Cardiac muscle cell (in vitro differentiated cells and primary cell): ENCODE measurements at regions not wholly inside any gene's neighbourhood (a gene's known extent, or its start where the extent isn't known, plus 50 kb on each side); places are given as distances from the start of the nearest gene placed in this dataset.
"Not testable (repeated sequence)": the region's sequence is repeated elsewhere in the genome, so short reads cannot be mapped to it uniquely, and the experiment has no call there.

Source experiments
- DNase-seq, 2 donors: peaks; one replicate each; pipeline versions ENCODE4 v3.0.0 to v3.0.0-alpha.2; 2010 to 2017; ENCODE audit warnings: low read depth in 1 of 2, low spot score in 1 of 2
- H3K27ac ChIP-seq: fragments of 200-600 bp; sonication (generic); 2 replicates; pipeline ENCODE4 v1.5.1; 2016
- H3K27me3 ChIP-seq: fragments of 200-600 bp; sonication (generic); 2 replicates; pipeline ENCODE4 v1.6.0; 2016; ENCODE audit warnings: control low read depth
- H3K36me3 ChIP-seq: fragments of 200-600 bp; sonication (generic); 2 replicates; pipeline ENCODE4 v1.5.1; 2016; ENCODE audit warnings: control low read depth
- H3K4me1 ChIP-seq: fragments of 200-600 bp; sonication (generic); 2 replicates; pipeline ENCODE4 v1.8.1; 2017; ENCODE audit warnings: low read depth, mild to moderate bottlenecking, mixed run types
- H3K4me3 ChIP-seq: fragments of 200-600 bp; sonication (generic); 2 replicates; pipeline ENCODE4 v1.5.1; 2016; ENCODE audit warnings: mild to moderate bottlenecking
- H3K9me3 ChIP-seq: fragments of 200-600 bp; sonication (generic); 2 replicates; pipeline ENCODE4 v1.5.1; 2017; ENCODE audit warnings: low read depth, mild to moderate bottlenecking, control low read depth
- TF ChIP-seq, protein P1 (sequence below): IDR thresholded peaks from 2 replicates; pipeline ENCODE4 v1.5.1; 2012; ENCODE audit warnings: low read depth, mild to moderate bottlenecking, low read length

DNA sequence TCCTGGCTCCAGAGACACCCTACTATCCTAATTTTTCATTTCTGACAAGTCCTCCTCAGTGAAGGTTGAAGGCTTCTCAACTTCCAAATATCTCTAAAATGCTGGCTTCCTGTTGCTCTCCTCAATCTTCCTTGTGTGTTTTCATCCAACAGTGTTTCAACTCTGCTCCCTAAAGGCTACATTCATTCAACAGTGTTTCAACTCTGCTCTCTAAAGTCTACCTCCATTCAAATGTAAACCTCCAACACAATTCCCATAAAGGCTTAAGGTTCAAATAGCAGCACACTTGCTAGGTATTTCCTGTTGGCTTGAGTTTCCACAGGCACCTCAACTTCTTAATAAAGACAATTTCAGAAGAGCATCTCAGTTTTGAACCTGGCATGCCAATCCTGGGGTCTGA is 164.8 kb downstream of the HINT1 start:
- H3K4me3 ChIP-seq, result no peak overlapping the region
- TF ChIP-seq, protein P1, sequence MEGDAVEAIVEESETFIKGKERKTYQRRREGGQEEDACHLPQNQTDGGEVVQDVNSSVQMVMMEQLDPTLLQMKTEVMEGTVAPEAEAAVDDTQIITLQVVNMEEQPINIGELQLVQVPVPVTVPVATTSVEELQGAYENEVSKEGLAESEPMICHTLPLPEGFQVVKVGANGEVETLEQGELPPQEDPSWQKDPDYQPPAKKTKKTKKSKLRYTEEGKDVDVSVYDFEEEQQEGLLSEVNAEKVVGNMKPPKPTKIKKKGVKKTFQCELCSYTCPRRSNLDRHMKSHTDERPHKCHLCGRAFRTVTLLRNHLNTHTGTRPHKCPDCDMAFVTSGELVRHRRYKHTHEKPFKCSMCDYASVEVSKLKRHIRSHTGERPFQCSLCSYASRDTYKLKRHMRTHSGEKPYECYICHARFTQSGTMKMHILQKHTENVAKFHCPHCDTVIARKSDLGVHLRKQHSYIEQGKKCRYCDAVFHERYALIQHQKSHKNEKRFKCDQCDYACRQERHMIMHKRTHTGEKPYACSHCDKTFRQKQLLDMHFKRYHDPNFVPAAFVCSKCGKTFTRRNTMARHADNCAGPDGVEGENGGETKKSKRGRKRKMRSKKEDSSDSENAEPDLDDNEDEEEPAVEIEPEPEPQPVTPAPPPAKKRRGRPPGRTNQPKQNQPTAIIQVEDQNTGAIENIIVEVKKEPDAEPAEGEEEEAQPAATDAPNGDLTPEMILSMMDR, result no peak
- no peaks in the 10 kb centered on the region for H3K9me3 ChIP-seq
- DNase-seq, result no peak
- no peaks in the 10 kb centered on the region for H3K36me3 ChIP-seq
- H3K27me3 ChIP-seq, result no peaks in the 10 kb centered on the region
- no peaks in the 10 kb centered on the region for H3K4me1 ChIP-seq
- no peak overlapping the region for H3K27ac ChIP-seq

DNA sequence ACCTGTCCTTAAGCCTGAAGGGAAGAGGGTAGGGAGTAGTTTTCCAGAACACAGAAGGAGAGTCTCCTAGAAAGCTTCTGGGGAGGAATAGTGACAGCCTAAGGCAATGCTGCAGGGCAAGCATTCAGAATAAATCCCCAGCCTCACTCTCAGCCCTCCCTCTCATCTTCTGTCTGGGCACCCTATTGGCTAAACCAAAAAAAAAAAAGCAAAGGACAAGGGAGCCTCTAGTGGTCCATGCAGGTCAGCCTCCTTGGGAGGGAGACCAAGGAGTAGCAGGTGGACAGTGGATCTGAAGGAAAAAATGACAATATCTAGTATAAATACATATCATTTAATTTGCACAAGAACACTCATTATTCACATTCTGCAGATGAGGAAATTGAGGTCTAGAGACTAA is 168.3 kb downstream of the HINT1 start:
- not testable (repeated sequence) for H3K9me3 ChIP-seq, H3K27ac ChIP-seq, H3K4me3 ChIP-seq, H3K36me3 ChIP-seq, H3K27me3 ChIP-seq, DNase-seq, H3K4me1 ChIP-seq

DNA sequence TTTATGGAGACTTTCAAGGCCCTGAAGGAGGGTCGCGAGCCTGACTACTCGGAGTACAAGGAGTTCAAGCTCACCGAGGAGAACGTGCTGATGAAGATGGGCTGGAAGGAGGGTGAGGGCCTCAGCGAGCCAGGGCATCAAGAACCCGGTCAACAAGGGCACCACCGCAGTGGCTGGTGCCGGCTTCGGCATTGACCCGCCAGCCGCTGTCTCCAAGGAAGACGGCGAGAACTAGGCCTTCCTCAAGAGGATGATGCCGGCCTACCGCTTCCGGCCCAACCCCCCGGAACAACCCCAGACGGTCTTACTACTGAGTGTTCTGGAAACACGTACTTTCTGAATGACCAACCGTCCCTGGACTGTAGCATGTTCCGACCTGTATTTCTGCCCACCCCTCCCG is 169.2 kb downstream of the HINT1 start:
- no peak for DNase-seq
- no peak overlapping the region for H3K4me3 ChIP-seq
- H3K36me3 ChIP-seq, result no peaks in the 10 kb centered on the region
- TF ChIP-seq, protein P1, result no peak
- no peaks in the 10 kb centered on the region for H3K9me3 ChIP-seq
- no peak overlapping the region for H3K27ac ChIP-seq
- H3K27me3 ChIP-seq, result no peaks in the 10 kb centered on the region
- H3K4me1 ChIP-seq, result no peaks in the 10 kb centered on the region

GRCh38 chr5:130995254-130995515 is 169.9 kb downstream of the HINT1 start:
- H3K9me3 ChIP-seq, result no peaks in the 10 kb centered on the region
- no peaks in the 10 kb centered on the region for H3K27me3 ChIP-seq
- H3K27ac ChIP-seq, result no peak overlapping the region
- DNase-seq, result no peak
- H3K36me3 ChIP-seq, result no peaks in the 10 kb centered on the region
- TF ChIP-seq, protein P1, result no peak
- H3K4me1 ChIP-seq, result no peaks in the 10 kb centered on the region
- no peak overlapping the region for H3K4me3 ChIP-seq

DNA sequence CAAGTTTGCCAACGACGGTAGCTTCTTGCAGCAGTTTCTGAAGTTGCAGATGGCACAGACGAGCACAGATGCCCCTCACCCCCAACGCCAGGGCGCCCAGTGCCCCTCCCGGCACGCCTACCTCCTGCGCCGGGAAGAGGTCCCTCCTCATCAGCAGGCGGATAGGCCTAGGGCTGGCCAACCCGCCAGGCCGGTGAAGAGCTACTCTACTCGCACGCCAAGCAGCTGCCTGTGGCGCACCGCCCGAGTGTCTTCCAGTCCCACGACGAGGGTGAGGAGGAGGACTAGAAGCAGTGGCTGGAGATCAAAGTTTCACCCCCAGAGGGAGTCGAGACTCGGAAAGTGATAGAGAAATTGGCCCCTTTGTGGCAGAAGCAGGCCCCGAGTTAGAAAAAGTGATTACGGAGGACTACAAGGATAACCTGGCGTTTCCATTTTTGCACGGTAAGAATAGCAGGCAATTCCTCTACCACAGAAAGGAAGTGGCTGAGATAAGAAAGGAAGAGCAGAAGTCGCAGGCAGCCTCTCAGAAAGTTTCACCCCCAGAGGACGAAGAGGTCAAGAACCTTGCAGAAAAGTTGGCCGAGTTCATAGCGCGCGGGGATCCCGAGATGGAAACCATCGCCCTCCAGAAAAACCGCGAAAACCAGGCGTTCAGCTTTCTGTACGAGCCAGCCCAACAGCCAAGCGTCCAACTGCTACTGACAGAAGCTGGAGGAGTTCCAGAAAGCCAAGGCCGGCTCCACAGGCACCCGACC is 170.4 kb downstream of the HINT1 start:
- Histone ChIP-seq H3K4me1 (no peaks in the 10 kb centered on the region), H3K27ac (no peak overlapping the region), H3K36me3 (no peaks in the 10 kb centered on the region), H3K9me3 (no peaks in the 10 kb centered on the region), H3K4me3 (no peak overlapping the region), H3K27me3 (no peaks in the 10 kb centered on the region)
- no peak for DNase-seq
- TF ChIP-seq, protein P1, result no peak

DNA sequence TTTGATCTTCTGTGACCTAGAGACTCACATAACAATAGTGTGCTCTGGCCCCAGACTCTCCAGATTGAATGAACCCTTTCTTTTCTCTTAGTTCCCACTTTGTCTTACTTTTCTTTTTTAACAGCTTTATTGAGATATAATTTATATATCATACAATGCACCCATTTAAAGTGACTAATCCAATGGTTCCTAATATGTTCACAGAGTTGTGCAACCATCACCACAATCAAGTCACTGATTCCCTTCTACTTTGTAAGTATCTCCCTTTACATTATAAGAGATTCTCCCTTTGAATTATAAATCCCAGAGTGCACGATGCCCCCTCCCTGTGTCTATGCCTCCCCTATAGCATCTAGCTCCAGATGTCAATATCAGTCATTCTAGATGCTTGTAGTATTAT is 172.4 kb downstream of the HINT1 start:
- no peak overlapping the region for H3K27ac ChIP-seq

More for the DNA sequence above, 172.4 kb downstream of the HINT1 start:
- H3K4me1 ChIP-seq, result no peaks in the 10 kb centered on the region
- TF ChIP-seq, protein P1, result no peak
- no peaks in the 10 kb centered on the region for H3K36me3 ChIP-seq
- H3K9me3 ChIP-seq, result no peaks in the 10 kb centered on the region
- no peak overlapping the region for H3K4me3 ChIP-seq
- DNase-seq, result no peak
- no peaks in the 10 kb centered on the region for H3K27me3 ChIP-seq
